ENCODE measurements at regions not wholly inside any gene's neighbourhood (a gene's known extent, or its start where the extent isn't known, plus 50 kb on each side); places are given as distances from the start of the nearest gene placed in this dataset.
"Not testable (repeated sequence)": the region's sequence is repeated elsewhere in the genome, so short reads cannot be mapped to it uniquely, and the experiment has no call there.

GRCh38 chr7:155945670-155946325 is 133.5 kb upstream of the SHH start:
- POLR2A ChIA-PET: no interaction called here
- no peak overlapping the region for H3K4me3 Mint-ChIP-seq
- H3K36me3 Mint-ChIP-seq (ENCODE audit: low read depth): no peaks in the 10 kb centered on the region
- CTCF ChIA-PET: no interaction called here
- DNase-seq (no peak), ATAC-seq (no peak)
- peaks cover 10% of the 10 kb centered on the region for H3K9me3 Mint-ChIP-seq (ENCODE audit: insufficient read depth)
- peaks cover 12% of the 10 kb centered on the region for H3K4me1 Mint-ChIP-seq (ENCODE audit: low read depth)
- no peak overlapping the region for H3K27ac Mint-ChIP-seq
- peaks cover 4% of the 10 kb centered on the region for H3K27me3 Mint-ChIP-seq (ENCODE audit: low read depth)

- Mint-ChIP-seq H3K4me3 (no peak overlapping the region), H3K9me3 (ENCODE audit: insufficient read depth) (peaks cover 10% of the 10 kb centered on the region), H3K36me3 (ENCODE audit: low read depth) (no peaks in the 10 kb centered on the region), H3K4me1 (ENCODE audit: low read depth) (peaks cover 12% of the 10 kb centered on the region), H3K27ac (no peak overlapping the region), H3K27me3 (ENCODE audit: low read depth) (peaks cover 3% of the 10 kb centered on the region)
- POLR2A ChIA-PET: no interaction called here
- CTCF ChIA-PET: no interaction called here
- no peak for ATAC-seq
- no peak for DNase-seq
Observed at GRCh38 chr7:155944901-155945300, 132.6 kb upstream of the SHH start.

DNA sequence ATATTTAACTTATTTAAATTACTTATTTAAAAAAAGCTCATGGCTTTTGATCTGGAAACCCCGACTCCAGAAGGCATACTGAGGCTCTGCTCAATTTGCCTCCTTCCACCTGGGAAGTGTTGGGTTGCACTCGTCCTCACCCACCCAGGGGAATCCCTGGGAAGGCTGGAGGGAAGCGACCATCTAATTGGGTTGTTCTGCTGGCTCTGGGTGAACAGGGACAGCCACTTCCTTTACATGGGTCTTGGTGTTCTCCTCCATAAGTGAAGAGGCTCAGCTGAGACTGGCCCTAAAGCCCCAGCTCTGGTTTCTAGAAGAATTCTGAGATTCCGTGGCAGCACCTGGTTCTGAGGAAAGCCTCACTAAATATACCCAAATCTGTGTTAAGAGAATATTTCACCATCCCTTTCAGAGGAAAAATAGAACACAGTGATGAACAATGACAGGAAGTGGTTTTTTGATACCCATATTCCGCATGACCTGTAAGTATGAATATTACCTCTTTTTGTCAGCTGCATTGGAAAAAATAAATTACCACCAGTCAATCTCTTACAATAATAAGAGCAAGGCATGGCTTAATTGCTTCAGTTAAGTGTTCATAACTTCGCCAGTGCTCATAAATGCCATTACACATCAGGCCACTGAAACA is 131.1 kb upstream of the SHH start:
- ATAC-seq: no peak
- CTCF ChIA-PET: no interaction called here

DNA sequence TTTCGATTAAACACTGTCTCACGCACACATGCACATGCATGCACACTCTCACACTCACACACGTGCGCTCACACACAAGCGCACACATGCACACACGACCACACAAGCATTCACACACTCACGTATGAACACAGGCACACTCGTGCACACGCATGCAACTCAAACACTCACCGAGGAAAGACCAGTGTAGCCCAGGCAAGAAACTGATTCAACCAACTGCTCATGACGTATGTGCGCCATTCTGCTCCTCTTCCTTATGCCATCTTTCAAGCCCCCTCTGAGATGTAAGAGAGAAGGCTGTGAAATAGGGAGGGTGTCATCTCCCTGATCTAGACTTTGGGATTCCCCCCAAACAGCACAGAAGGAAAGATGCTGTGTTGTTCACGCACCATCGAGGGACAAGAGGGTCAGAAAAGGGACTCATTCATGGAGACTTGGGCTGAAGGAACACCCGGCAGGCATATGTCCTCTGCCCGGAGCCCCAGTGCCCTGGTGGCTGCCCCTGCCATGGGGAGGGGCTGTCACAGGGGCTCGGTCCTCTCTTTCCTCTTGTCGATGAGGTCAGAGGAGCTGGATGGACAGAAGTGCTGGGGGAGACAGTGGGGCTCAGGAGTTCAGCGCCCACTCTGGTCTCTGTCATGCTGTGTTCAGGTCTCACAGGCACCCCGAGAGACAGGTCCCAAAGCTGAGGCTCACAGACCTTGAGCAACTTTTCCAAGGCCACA is 130.1 kb upstream of the SHH start:
- Mint-ChIP-seq H3K27ac (no peak overlapping the region), H3K4me1 (ENCODE audit: low read depth) (peaks cover 12% of the 10 kb centered on the region), H3K9me3 (ENCODE audit: insufficient read depth) (peaks cover 10% of the 10 kb centered on the region), H3K4me3 (no peak overlapping the region), H3K36me3 (ENCODE audit: low read depth) (no peaks in the 10 kb centered on the region), H3K27me3 (ENCODE audit: low read depth) (peaks cover 6% of the 10 kb centered on the region)
- no peak for ATAC-seq
- DNase-seq: no peak
- CTCF ChIA-PET: no interaction called here
- POLR2A ChIA-PET: no interaction called here

More for the DNA sequence above, 131.1 kb upstream of the SHH start:
- POLR2A ChIA-PET: no interaction called here
- DNase-seq: no peak
- Mint-ChIP-seq H3K36me3 (ENCODE audit: low read depth) (no peaks in the 10 kb centered on the region), H3K4me3 (no peak overlapping the region), H3K27ac (no peak overlapping the region), H3K4me1 (ENCODE audit: low read depth) (peaks cover 12% of the 10 kb centered on the region), H3K9me3 (ENCODE audit: insufficient read depth) (peaks cover 10% of the 10 kb centered on the region), H3K27me3 (ENCODE audit: low read depth) (peaks cover 3% of the 10 kb centered on the region)

DNA sequence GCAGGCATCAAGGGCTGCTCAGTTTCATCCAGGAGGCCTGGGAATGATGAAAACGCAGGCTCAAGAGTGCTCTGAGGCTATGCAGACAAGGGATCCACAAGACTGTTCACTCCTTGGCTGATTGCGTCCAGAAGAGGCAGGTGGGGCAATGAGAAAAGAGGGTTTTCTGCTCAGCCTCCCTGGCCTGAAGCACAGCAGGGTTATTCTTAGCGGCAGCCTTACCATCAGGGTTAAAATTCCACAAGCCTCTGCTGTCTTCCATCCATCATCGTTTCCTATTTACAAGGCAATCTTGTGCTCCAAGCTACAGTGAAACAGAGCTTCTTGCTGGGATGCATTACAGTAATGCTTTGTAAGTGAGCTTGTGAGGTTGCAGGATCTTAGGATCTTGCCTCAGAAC is 129.4 kb upstream of the SHH start:
- no peak for DNase-seq

GRCh38 chr7:155939350-155939749 is 127.1 kb upstream of the SHH start:
- DNase-seq: no peak
- no peak for ATAC-seq
- ChIA-PET POLR2A (no interaction called here), CTCF (no interaction called here)
- Mint-ChIP-seq H3K36me3 (ENCODE audit: low read depth) (no peaks in the 10 kb centered on the region), H3K9me3 (ENCODE audit: insufficient read depth) (no peaks in the 10 kb centered on the region), H3K4me3 (no peak overlapping the region), H3K4me1 (ENCODE audit: low read depth) (peaks cover 12% of the 10 kb centered on the region), H3K27me3 (ENCODE audit: low read depth) (peaks cover 6% of the 10 kb centered on the region), H3K27ac (no peak overlapping the region)

More for the DNA sequence above, 129.4 kb upstream of the SHH start:
- ATAC-seq: no peak
- H3K36me3 Mint-ChIP-seq (ENCODE audit: low read depth): no peaks in the 10 kb centered on the region
- ChIA-PET POLR2A (no interaction called here), CTCF (no interaction called here)
- peaks cover 12% of the 10 kb centered on the region for H3K4me1 Mint-ChIP-seq (ENCODE audit: low read depth)
- H3K9me3 Mint-ChIP-seq (ENCODE audit: insufficient read depth): peaks cover 10% of the 10 kb centered on the region
- H3K27ac Mint-ChIP-seq: no peak overlapping the region
- no peak overlapping the region for H3K4me3 Mint-ChIP-seq
- peaks cover 6% of the 10 kb centered on the region for H3K27me3 Mint-ChIP-seq (ENCODE audit: low read depth)

- CTCF ChIA-PET: no interaction called here
- no peak for DNase-seq
- no peak overlapping the region for H3K4me3 Mint-ChIP-seq
- POLR2A ChIA-PET: no interaction called here
- no peak for ATAC-seq
- no peaks in the 10 kb centered on the region for H3K36me3 Mint-ChIP-seq (ENCODE audit: low read depth)
- H3K27me3 Mint-ChIP-seq (ENCODE audit: low read depth): peaks cover 6% of the 10 kb centered on the region
- no peaks in the 10 kb centered on the region for H3K9me3 Mint-ChIP-seq (ENCODE audit: insufficient read depth)
- H3K27ac Mint-ChIP-seq: no peak overlapping the region
- H3K4me1 Mint-ChIP-seq (ENCODE audit: low read depth): no peaks in the 10 kb centered on the region
Observed at GRCh38 chr7:155938129-155938528, 125.9 kb upstream of the SHH start.

DNA sequence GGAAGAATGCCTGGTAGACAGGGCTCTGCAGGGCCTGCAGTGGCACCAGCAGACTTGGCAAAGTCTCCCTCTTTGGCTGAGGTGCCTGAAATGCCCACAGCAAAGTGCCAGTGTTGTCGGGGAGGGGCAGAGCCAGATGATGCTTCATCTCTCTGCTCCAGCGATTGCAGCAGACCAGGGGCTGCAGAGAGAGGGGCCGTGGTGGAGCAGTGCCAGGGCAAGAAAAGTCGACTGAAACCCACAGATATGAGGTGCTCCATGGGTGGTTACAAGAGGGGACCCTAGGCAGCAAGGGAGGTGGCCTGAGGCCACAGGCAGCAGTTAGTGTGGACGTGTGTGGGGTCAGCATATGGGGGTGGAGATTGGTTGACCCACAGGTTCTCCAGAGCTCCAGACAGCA is 123.5 kb upstream of the SHH start:
- no peak overlapping the region for H3K4me3 Mint-ChIP-seq
- H3K36me3 Mint-ChIP-seq (ENCODE audit: low read depth): no peaks in the 10 kb centered on the region
- ATAC-seq (no peak), DNase-seq (no peak)
- ChIA-PET CTCF (no interaction called here), POLR2A (no interaction called here)
- H3K4me1 Mint-ChIP-seq (ENCODE audit: low read depth): no peaks in the 10 kb centered on the region
- H3K9me3 Mint-ChIP-seq (ENCODE audit: insufficient read depth): no peaks in the 10 kb centered on the region
- H3K27ac Mint-ChIP-seq: no peak overlapping the region
- peaks cover 6% of the 10 kb centered on the region for H3K27me3 Mint-ChIP-seq (ENCODE audit: low read depth)

DNA sequence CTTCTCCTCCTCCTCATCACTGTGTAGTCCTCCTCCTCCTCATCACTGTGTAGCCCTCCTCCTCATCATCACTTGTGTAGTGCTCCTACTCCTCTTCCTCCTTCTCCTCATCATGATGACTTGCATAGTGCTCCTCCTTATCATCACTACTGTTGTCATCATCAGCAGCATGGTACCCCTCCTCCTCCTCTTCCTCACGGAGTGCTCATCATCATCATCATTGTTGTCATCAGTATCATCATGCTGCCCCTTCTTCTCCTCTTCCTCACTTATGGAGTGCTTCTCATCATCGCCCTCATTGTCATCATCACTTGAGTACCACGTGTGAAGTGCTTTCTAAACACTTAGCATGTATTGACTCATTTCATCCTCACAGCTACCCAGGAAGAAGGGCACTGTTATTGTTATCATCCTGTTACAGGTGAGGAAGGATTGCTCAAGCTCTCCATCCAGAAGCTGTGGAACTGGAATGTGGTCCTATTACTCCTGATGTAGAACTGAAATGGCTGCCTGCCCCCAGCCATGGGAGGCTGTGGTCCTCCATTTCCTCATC is 122.8 kb upstream of the SHH start:
- no peaks in the 10 kb centered on the region for H3K4me1 Mint-ChIP-seq (ENCODE audit: low read depth)
- H3K27me3 Mint-ChIP-seq (ENCODE audit: low read depth): peaks cover 6% of the 10 kb centered on the region
- CTCF ChIA-PET: no interaction called here
- no peaks in the 10 kb centered on the region for H3K36me3 Mint-ChIP-seq (ENCODE audit: low read depth)
- DNase-seq (no peak), ATAC-seq (no peak)
- POLR2A ChIA-PET: no interaction called here
- no peak overlapping the region for H3K4me3 Mint-ChIP-seq
- no peaks in the 10 kb centered on the region for H3K9me3 Mint-ChIP-seq (ENCODE audit: insufficient read depth)
- no peak overlapping the region for H3K27ac Mint-ChIP-seq

- H3K36me3 Mint-ChIP-seq (ENCODE audit: low read depth); ATAC-seq; CTCF ChIA-PET; POLR2A ChIA-PET; H3K27me3 Mint-ChIP-seq (ENCODE audit: low read depth); H3K27ac Mint-ChIP-seq; H3K9me3 Mint-ChIP-seq (ENCODE audit: insufficient read depth); DNase-seq; H3K4me1 Mint-ChIP-seq (ENCODE audit: low read depth); H3K4me3 Mint-ChIP-seq: not testable (repeated sequence)
Observed at GRCh38 chr7:155932324-155932723, 120.1 kb upstream of the SHH start.

DNA sequence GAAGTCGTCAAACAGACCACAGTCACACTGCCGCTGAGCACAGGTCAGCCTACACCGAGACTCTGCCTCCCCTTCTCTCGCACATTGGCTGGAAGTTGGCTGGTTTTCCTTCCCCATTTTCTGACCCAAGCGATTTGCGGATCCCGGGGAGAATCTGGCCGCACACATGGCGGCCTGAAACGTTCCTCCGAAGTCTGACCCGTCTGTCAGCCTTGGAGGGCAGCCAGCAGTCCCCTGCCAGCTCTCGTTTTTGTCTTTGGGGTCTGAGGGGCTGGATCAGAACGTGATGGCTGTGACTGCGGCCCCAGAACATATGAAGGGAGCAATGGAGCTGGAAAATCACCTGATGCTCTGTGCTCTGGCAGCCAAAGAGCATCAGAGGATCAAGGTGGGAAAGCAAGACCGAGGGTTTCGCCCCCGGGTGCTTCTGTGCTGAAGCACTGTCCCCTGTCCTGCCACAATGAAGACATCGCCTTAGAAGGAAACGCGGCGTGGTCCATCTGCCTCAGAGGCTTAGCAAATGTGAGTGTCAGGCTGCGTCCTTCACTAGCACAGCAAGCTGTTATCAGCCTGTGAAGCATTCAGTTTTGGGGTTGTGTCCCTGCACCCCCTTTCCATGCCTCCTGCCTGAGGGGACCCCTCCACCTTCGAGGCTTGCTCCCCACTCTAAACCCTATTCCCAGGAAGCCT is 119.3 kb upstream of the SHH start:
- H3K27ac Mint-ChIP-seq: no peak overlapping the region
- H3K9me3 Mint-ChIP-seq (ENCODE audit: insufficient read depth): no peaks in the 10 kb centered on the region
- H3K4me3 Mint-ChIP-seq: no peak overlapping the region

GRCh38 chr7:155930527-155930926 is 118.3 kb upstream of the SHH start:
- H3K27ac Mint-ChIP-seq: no peak overlapping the region
- ChIA-PET CTCF (no interaction called here), POLR2A (interaction anchor here (0.6 kb wide), 1 partner anchor 500 kb away, joined by 3 read pairs; no protein-coding TSS in a partner anchor)
- H3K4me1 Mint-ChIP-seq (ENCODE audit: low read depth): no peaks in the 10 kb centered on the region
- DNase-seq: no peak
- H3K36me3 Mint-ChIP-seq (ENCODE audit: low read depth): no peaks in the 10 kb centered on the region
- no peak overlapping the region for H3K4me3 Mint-ChIP-seq
- H3K27me3 Mint-ChIP-seq (ENCODE audit: low read depth): peaks cover 8% of the 10 kb centered on the region
- ATAC-seq: no peak
- H3K9me3 Mint-ChIP-seq (ENCODE audit: insufficient read depth): no peaks in the 10 kb centered on the region

More for the DNA sequence above, 119.3 kb upstream of the SHH start:
- DNase-seq (no peak), ATAC-seq (no peak)
- H3K4me1 Mint-ChIP-seq (ENCODE audit: low read depth): no peaks in the 10 kb centered on the region
- no peaks in the 10 kb centered on the region for H3K36me3 Mint-ChIP-seq (ENCODE audit: low read depth)
- ChIA-PET POLR2A (no interaction called here), CTCF (no interaction called here)
- H3K27me3 Mint-ChIP-seq (ENCODE audit: low read depth): peaks cover 8% of the 10 kb centered on the region

All from activated CD8-positive, alpha-beta T cell treated with anti-CD3 and anti-CD28 coated beads, Interleukin-2, amount 10 ng/mL, durations not matched to agents 7 days and 5 days (primary cell).